CD4-positive, alpha-beta T cell (primary cell): ENCODE measurements at regions not wholly inside any gene's neighbourhood (a gene's known extent, or its start where the extent isn't known, plus 50 kb on each side); places are given as distances from the start of the nearest gene placed in this dataset.
A peak's percentile ranks its signal among the peaks of the same experiment; 100 is the strongest.
"Not testable (repeated sequence)": the region's sequence is repeated elsewhere in the genome, so short reads cannot be mapped to it uniquely, and the experiment has no call there.

ENCODE experiments used
- ATAC-seq: fragments of 200-7000 bp; cut with Tn5 transposase; one replicate; pipeline ENCODE4 v1.10.0; 2022; ENCODE audit warnings: mild to moderate bottlenecking; ENCODE audit not compliant: poor library complexity
- CTCF ChIA-PET: fragments of 350-600 bp; sonication (Branson Sonifier 250); formaldehyde crosslinking; loops from one replicate; lab custom pipeline; 2021; ENCODE audit warnings: antibody characterized with exemption, inconsistent platforms; lab: Charles Lee
- POLR2A ChIA-PET: fragments of 350-600 bp; sonication (Branson Sonifier 250); formaldehyde crosslinking; loops from one replicate; lab custom pipeline; 2021; ENCODE audit warnings: antibody characterized with exemption, inconsistent platforms; lab: Charles Lee
- DNase-seq, 14 experiments: peaks; one replicate each; pipeline ENCODE4 v3.0.0-alpha.2; 2013 to 2020; ENCODE audit warnings: mixed read lengths in 2 of 14
- H3K27ac ChIP-seq, 2 donors: one replicate each; pipeline versions ENCODE4 v1.5.1 to v1.7.0; 2013; ENCODE audit warnings: low read length in 2 of 2, low read depth in 1 of 2, mild to moderate bottlenecking in 1 of 2
- H3K27me3 ChIP-seq, 2 experiments: 1 replicate in 1 of 2; 2 replicates in 1 of 2; pipeline versions ENCODE4 v1.6.1 to v1.7.0; 2013; ENCODE audit warnings: low read length in 2 of 2, control low read depth in 1 of 2, mild to moderate bottlenecking in 1 of 2, moderate library complexity in 1 of 2; ENCODE audit not compliant: insufficient read depth in 2 of 2, control insufficient read depth in 1 of 2
- H3K36me3 ChIP-seq: one replicate; pipeline ENCODE4 v1.6.1; 2013; ENCODE audit warnings: low read length, control low read depth; ENCODE audit not compliant: insufficient read depth
- H3K4me1 ChIP-seq: one replicate; pipeline ENCODE4 v1.6.1; 2013; ENCODE audit warnings: low read length, control low read depth; ENCODE audit not compliant: insufficient read depth
- H3K4me3 ChIP-seq: one replicate; pipeline ENCODE4 v1.5.1; 2013; ENCODE audit warnings: mild to moderate bottlenecking, low read length, moderate library complexity
- H3K9me3 ChIP-seq, 2 experiments: 1 replicate in 1 of 2; 2 replicates in 1 of 2; pipeline versions ENCODE4 v1.6.1 to v1.7.0; 2013; ENCODE audit warnings: low read length in 2 of 2, mild to moderate bottlenecking in 2 of 2, control low read depth in 1 of 2, moderate library complexity in 1 of 2; ENCODE audit not compliant: control insufficient read depth in 1 of 2, insufficient read depth in 1 of 2
- H3K27ac Mint-ChIP-seq: one replicate; pipeline ENCODE4 v1.8.0; 2020; ENCODE audit warnings: mixed read lengths
- H3K27me3 Mint-ChIP-seq: one replicate; pipeline ENCODE4 v1.8.0; 2021; ENCODE audit warnings: mixed read lengths
- H3K36me3 Mint-ChIP-seq: one replicate; pipeline ENCODE4 v1.8.0; 2021; ENCODE audit warnings: low read depth, mixed read lengths
- H3K4me1 Mint-ChIP-seq: one replicate; pipeline ENCODE4 v1.8.0; 2021; ENCODE audit warnings: low read depth, mixed read lengths
- H3K4me3 Mint-ChIP-seq: one replicate; pipeline ENCODE4 v1.8.0; 2020; ENCODE audit warnings: mild to moderate bottlenecking, mixed read lengths
- H3K9me3 Mint-ChIP-seq: one replicate; pipeline ENCODE4 v1.8.0; 2020; ENCODE audit warnings: mixed read lengths
- intact Hi-C, 2 experiments: fragments of 100-400 bp; cut with DNase I in 1 of 2; cut with micrococcal nuclease in 1 of 2; formaldehyde crosslinking; loops; one replicate each; pipeline versions ENCODE4 v1.15.1 to v1.9.0; 2023 to 2025; cut with DNase I, micrococcal nuclease

- H3K4me1 ChIP-seq, H3K36me3 ChIP-seq, intact Hi-C loops, H3K4me3 Mint-ChIP-seq, H3K27ac ChIP-seq, H3K27ac Mint-ChIP-seq, H3K9me3 Mint-ChIP-seq, H3K4me3 ChIP-seq, H3K9me3 ChIP-seq, DNase-seq, H3K36me3 Mint-ChIP-seq, POLR2A ChIA-PET, H3K27me3 Mint-ChIP-seq, H3K27me3 ChIP-seq, H3K4me1 Mint-ChIP-seq, CTCF ChIA-PET: not testable (repeated sequence)
- ATAC-seq: peak; percentile 81
These were observed 126.5 kb upstream of the NBPF9 start for GRCh38 chr1:149229813-149230212.

DNA sequence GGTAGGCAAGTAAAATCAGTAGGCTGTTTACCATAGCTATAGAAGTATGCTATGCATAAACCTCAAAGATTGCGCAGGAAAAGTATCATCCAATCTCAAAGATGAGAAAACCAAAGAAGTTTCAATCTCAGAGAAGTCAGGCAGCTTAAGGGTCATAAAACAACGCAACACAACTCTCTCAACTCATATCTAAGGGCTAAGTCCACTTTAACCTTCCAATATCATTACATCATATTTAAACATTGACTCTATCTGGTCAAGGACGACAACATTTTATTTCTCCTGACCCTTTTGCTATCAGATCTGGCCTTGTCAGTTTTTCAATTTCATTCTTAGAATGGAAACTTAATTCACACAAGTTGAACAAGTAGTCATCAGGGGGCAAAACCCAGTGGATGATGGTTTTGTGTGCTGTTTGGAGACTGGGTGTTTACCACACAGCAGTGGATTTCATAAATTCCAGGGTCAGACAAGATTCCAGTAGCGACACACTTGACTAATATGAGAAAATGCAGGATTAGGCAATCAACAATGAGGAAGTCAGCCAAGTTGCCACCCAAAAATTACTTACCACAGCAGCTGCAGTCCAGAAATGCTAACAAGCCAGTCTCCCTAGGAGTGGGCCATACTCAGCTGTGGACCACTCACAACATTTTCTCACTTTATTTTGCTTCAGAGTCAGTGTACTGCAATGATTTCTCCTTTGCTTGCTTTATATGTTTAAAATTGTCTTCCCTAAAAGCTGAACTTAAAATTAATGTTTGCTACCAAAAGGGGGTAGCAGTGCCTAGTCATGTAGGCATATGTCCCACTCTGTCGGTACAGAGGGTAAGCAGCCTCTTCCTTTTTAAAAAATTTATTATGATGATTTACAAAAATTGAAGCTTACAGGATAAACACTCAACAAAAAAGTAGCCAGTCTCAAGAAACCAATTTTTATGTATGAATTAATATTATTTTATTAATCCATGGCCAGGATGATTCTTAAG is 131.9 kb upstream of the NBPF9 start:
- H3K36me3 Mint-ChIP-seq, H3K9me3 ChIP-seq, ATAC-seq, H3K4me1 Mint-ChIP-seq, H3K27ac ChIP-seq, H3K27me3 ChIP-seq, intact Hi-C loops, CTCF ChIA-PET, H3K27ac Mint-ChIP-seq, H3K4me1 ChIP-seq, H3K27me3 Mint-ChIP-seq, POLR2A ChIA-PET, H3K36me3 ChIP-seq, H3K4me3 ChIP-seq, H3K9me3 Mint-ChIP-seq, H3K4me3 Mint-ChIP-seq, DNase-seq: not testable (repeated sequence)

DNA sequence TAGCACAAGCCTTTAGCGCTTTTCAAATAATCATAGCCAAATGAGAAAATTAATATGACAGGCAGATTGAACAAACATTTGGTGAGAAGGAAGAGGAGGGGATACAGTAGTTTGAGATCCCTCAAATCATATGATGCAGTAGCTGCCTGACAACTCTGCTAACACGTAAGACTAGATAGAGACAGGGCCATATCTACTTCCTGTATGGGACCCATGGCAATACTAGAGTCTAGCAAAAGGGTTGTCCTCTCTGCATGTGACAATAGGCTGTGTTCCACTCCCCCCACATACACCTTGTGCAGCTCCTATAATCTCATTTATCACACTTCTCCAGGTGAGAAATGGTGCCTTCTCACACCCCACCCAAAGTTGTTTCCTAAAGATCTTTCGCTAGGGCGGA is 134.2 kb upstream of the NBPF9 start:
- H3K36me3 Mint-ChIP-seq, H3K4me1 Mint-ChIP-seq, ATAC-seq, H3K27ac ChIP-seq, H3K36me3 ChIP-seq, intact Hi-C loops, H3K4me3 Mint-ChIP-seq, H3K27ac Mint-ChIP-seq, H3K4me3 ChIP-seq, DNase-seq, CTCF ChIA-PET, H3K9me3 Mint-ChIP-seq, H3K27me3 Mint-ChIP-seq, H3K4me1 ChIP-seq, H3K9me3 ChIP-seq, H3K27me3 ChIP-seq, POLR2A ChIA-PET: not testable (repeated sequence)

- H3K4me1 ChIP-seq, H3K36me3 ChIP-seq, H3K9me3 ChIP-seq, H3K27ac ChIP-seq, H3K36me3 Mint-ChIP-seq, CTCF ChIA-PET, H3K27me3 ChIP-seq, DNase-seq, POLR2A ChIA-PET, H3K4me1 Mint-ChIP-seq, H3K27me3 Mint-ChIP-seq, H3K27ac Mint-ChIP-seq, intact Hi-C loops, ATAC-seq, H3K4me3 Mint-ChIP-seq, H3K9me3 Mint-ChIP-seq, H3K4me3 ChIP-seq: not testable (repeated sequence)
These were observed 136.7 kb upstream of the NBPF9 start for GRCh38 chr1:149239897-149240508.

DNA sequence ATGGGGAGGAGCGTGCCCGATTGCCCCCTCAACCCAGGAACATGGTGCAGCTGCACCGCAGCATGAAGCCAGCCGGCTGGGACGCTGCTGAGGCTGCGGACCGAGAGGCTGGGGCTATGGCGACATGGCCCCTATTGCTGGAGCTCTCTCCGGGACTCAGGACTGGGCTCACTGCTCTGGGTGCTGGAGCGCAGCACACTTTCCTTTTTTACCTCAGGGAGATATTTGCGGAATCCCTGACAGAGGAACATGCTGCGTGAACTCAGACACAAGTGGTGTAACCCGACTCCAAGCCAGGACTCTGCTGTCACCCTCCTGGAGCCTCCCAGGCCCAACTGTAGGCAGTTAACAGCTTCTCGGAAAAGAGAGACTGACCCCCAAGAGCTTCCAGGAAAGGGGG is 137.2 kb upstream of the NBPF9 start:
- H3K4me1 Mint-ChIP-seq, POLR2A ChIA-PET, intact Hi-C loops, DNase-seq, H3K4me3 ChIP-seq, H3K4me1 ChIP-seq, H3K27me3 ChIP-seq, H3K9me3 ChIP-seq, H3K4me3 Mint-ChIP-seq, H3K27ac ChIP-seq, ATAC-seq, H3K36me3 ChIP-seq, H3K36me3 Mint-ChIP-seq, H3K27ac Mint-ChIP-seq, H3K27me3 Mint-ChIP-seq, CTCF ChIA-PET, H3K9me3 Mint-ChIP-seq: not testable (repeated sequence)

- H3K4me3 Mint-ChIP-seq, H3K27me3 Mint-ChIP-seq, H3K4me1 Mint-ChIP-seq, ATAC-seq, H3K27me3 ChIP-seq, POLR2A ChIA-PET, CTCF ChIA-PET, H3K36me3 ChIP-seq, H3K4me3 ChIP-seq, H3K27ac Mint-ChIP-seq, H3K9me3 ChIP-seq, H3K27ac ChIP-seq, H3K9me3 Mint-ChIP-seq, DNase-seq, H3K4me1 ChIP-seq, H3K36me3 Mint-ChIP-seq, intact Hi-C loops: not testable (repeated sequence)
These were observed 137.9 kb upstream of the NBPF9 start for GRCh38 chr1:149241272-149241671.

- POLR2A ChIA-PET, H3K27me3 Mint-ChIP-seq, ATAC-seq, H3K4me3 Mint-ChIP-seq, H3K9me3 Mint-ChIP-seq, intact Hi-C loops, H3K27ac Mint-ChIP-seq, H3K27ac ChIP-seq, DNase-seq, H3K9me3 ChIP-seq, H3K36me3 Mint-ChIP-seq, H3K36me3 ChIP-seq, CTCF ChIA-PET, H3K4me1 Mint-ChIP-seq, H3K4me1 ChIP-seq, H3K4me3 ChIP-seq, H3K27me3 ChIP-seq: not testable (repeated sequence)
These were observed 140.2 kb upstream of the NBPF9 start for GRCh38 chr1:149243572-149243971.
